Breast epithelium (tissue), 3 donors: ENCODE measurements at regions not wholly inside any gene's neighbourhood (a gene's known extent, or its start where the extent isn't known, plus 50 kb on each side); places are given as distances from the start of the nearest gene placed in this dataset.

Experiments used
- CTCF ChIP-seq, 3 donors: fragments of 450-650 bp; IDR thresholded peaks; one replicate each; pipeline ENCODE4 v1.5.1; 2016 to 2017; ENCODE audit warnings: antibody characterized with exemption in 3 of 3, mild to moderate bottlenecking in 3 of 3, moderate library complexity in 3 of 3
- POLR2A ChIP-seq: fragments of 450-650 bp; IDR thresholded peaks from one replicate; pipeline ENCODE4 v1.6.1; 2016; ENCODE audit warnings: antibody characterized with exemption, mild to moderate bottlenecking, moderate library complexity
- POLR2AphosphoS5 ChIP-seq, 3 donors: sonication (generic); formaldehyde crosslinking; IDR thresholded peaks; one replicate each; pipeline ENCODE4 v1.6.1; 2017; ENCODE audit warnings: antibody characterized with exemption in 3 of 3

GRCh38 chr2:24432735-24433134, 58.3 kb upstream of the NCOA1 start:
- no peak for TF ChIP-seq CTCF (IDR thresholded peaks at IDR 0.05)
- no peak for TF ChIP-seq POLR2AphosphoS5 (IDR thresholded peaks at IDR 0.05)
- TF ChIP-seq POLR2A, result no peak
